Ascending aorta (tissue), 2 donors: ENCODE measurements at regions not wholly inside any gene's neighbourhood (a gene's known extent, or its start where the extent isn't known, plus 50 kb on each side); places are given as distances from the start of the nearest gene placed in this dataset.
A peak's percentile ranks its signal among the peaks of the same experiment; 100 is the strongest.

Experiments used
- DNase-seq, 2 donors: peaks; one replicate each; pipeline ENCODE4 v3.0.0-alpha.2; 2019; ENCODE audit warnings: low spot score in 2 of 2
- H3K27ac ChIP-seq, 2 donors: fragments of 200-600 bp; sonication (generic); one replicate each; pipeline ENCODE4 v1.5.1; 2016 to 2017; ENCODE audit warnings: mild to moderate bottlenecking in 1 of 2
- H3K27me3 ChIP-seq: fragments of 200-600 bp; sonication (generic); one replicate; pipeline ENCODE4 v1.5.1; 2017
- H3K36me3 ChIP-seq, 2 donors: fragments of 200-600 bp; sonication (generic); one replicate each; pipeline ENCODE4 v1.5.1; 2016
- H3K4me1 ChIP-seq, 2 donors: fragments of 200-600 bp; sonication (generic); one replicate each; pipeline ENCODE4 v1.5.1; 2016 to 2017; ENCODE audit warnings: mild to moderate bottlenecking in 1 of 2
- H3K4me3 ChIP-seq, 2 donors: fragments of 200-600 bp; sonication (generic); one replicate each; pipeline ENCODE4 v1.5.1; 2016 to 2017; ENCODE audit warnings: mild to moderate bottlenecking in 1 of 2
- H3K9me3 ChIP-seq, 2 donors: fragments of 200-600 bp; sonication (generic); one replicate each; pipeline ENCODE4 v1.5.1; 2016
- intact Hi-C: fragments of 100-400 bp; cut with DNase I; formaldehyde crosslinking; loops from one replicate; pipeline ENCODE4 v1.15.1; 2023
- TF ChIP-seq, protein P1 (sequence below), 3 experiments: fragments of 200-600 bp in 2 of 3; fragments of 450-650 bp in 1 of 3; sonication (generic) in 2 of 3; IDR thresholded peaks; one replicate each; pipeline ENCODE4 v1.5.1; 2016 to 2019; ENCODE audit warnings: antibody characterized with exemption in 3 of 3, mild to moderate bottlenecking in 1 of 3, moderate library complexity in 1 of 3

GRCh38 chr10:92760609-92761008 lies 70.9 kb downstream of the HHEX start:
- intact Hi-C loops = loop anchor here (2.0 kb wide), 1 partner anchor 62 kb away; no protein-coding TSS in a partner anchor
- no peaks in the 10 kb centered on the region for H3K36me3 ChIP-seq
- H3K4me3 ChIP-seq = no peak overlapping the region
- DNase-seq = no peak
- peaks cover 8 to 13% of the 10 kb centered on the region in 2 donors for H3K4me1 ChIP-seq
- TF ChIP-seq, protein P1, sequence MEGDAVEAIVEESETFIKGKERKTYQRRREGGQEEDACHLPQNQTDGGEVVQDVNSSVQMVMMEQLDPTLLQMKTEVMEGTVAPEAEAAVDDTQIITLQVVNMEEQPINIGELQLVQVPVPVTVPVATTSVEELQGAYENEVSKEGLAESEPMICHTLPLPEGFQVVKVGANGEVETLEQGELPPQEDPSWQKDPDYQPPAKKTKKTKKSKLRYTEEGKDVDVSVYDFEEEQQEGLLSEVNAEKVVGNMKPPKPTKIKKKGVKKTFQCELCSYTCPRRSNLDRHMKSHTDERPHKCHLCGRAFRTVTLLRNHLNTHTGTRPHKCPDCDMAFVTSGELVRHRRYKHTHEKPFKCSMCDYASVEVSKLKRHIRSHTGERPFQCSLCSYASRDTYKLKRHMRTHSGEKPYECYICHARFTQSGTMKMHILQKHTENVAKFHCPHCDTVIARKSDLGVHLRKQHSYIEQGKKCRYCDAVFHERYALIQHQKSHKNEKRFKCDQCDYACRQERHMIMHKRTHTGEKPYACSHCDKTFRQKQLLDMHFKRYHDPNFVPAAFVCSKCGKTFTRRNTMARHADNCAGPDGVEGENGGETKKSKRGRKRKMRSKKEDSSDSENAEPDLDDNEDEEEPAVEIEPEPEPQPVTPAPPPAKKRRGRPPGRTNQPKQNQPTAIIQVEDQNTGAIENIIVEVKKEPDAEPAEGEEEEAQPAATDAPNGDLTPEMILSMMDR (IDR thresholded peaks at IDR 0.05) = no peak
- peak overlapping the region; percentile 10 to 55 for H3K27ac ChIP-seq
- no peaks in the 10 kb centered on the region for H3K9me3 ChIP-seq
- no peaks in the 10 kb centered on the region for H3K27me3 ChIP-seq

- no peaks in the 10 kb centered on the region for H3K27me3 ChIP-seq
- peaks cover 6 to 13% of the 10 kb centered on the region in 2 donors for H3K4me1 ChIP-seq
- intact Hi-C loops = loop anchor here (2.0 kb wide), 1 partner anchor 63 kb away; no protein-coding TSS in a partner anchor
- peak overlapping the region in 1 of 2 donors; percentile 25 for H3K4me3 ChIP-seq
- DNase-seq = no peak
- peak overlapping the region; percentile 10 to 55 for H3K27ac ChIP-seq
- no peaks in the 10 kb centered on the region for H3K36me3 ChIP-seq
- TF ChIP-seq, protein P1 (IDR thresholded peaks at IDR 0.05) = no peak
- no peaks in the 10 kb centered on the region for H3K9me3 ChIP-seq
Measured at GRCh38 chr10:92761571-92761970, 71.8 kb downstream of the HHEX start.

DNA sequence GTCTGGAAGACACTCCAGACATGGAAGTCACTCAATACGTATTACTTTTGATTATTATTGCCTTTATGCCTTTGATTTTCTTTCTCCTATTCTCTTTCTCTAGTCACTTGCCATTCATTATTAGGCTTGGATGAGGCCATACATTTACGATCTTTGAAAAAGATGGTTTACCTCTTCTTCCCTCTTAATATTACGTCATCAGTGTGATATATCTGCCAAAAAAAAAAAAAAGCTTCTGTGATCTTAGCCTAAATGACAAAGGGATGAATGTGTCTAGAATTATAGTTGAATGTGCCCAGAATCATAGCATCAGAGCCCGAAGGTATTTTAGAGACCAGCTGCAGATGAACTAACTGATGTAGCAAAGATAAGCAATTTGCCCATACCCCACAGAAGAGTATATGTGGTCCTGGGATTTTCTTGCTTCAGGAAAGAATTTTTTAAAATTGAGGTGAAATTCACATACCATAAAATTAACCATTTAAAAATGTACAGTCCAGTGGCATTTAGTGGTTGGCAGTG lies 73.9 kb downstream of the HHEX start:
- intact Hi-C loops = no loop called here

GRCh38 chr10:92766451-92766850 lies 76.7 kb downstream of the HHEX start:
- no peaks in the 10 kb centered on the region for H3K27me3 ChIP-seq
- H3K27ac ChIP-seq = no peak overlapping the region
- no peaks in the 10 kb centered on the region for H3K4me1 ChIP-seq
- intact Hi-C loops = no loop called here
- TF ChIP-seq, protein P1 (IDR thresholded peaks at IDR 0.05) = no peak
- no peak for DNase-seq
- no peak overlapping the region for H3K4me3 ChIP-seq
- H3K36me3 ChIP-seq = no peaks in the 10 kb centered on the region
- peaks cover 0 to 12% of the 10 kb centered on the region in 2 donors for H3K9me3 ChIP-seq

More for the DNA sequence above, 73.9 kb downstream of the HHEX start:
- peaks cover 0 to 12% of the 10 kb centered on the region in 2 donors for H3K9me3 ChIP-seq
- H3K4me1 ChIP-seq = no peaks in the 10 kb centered on the region
- H3K36me3 ChIP-seq = no peaks in the 10 kb centered on the region
- TF ChIP-seq, protein P1 (IDR thresholded peaks at IDR 0.05) = no peak
- H3K27me3 ChIP-seq = no peaks in the 10 kb centered on the region
- no peak overlapping the region for H3K4me3 ChIP-seq
- no peak overlapping the region for H3K27ac ChIP-seq
- DNase-seq = no peak

DNA sequence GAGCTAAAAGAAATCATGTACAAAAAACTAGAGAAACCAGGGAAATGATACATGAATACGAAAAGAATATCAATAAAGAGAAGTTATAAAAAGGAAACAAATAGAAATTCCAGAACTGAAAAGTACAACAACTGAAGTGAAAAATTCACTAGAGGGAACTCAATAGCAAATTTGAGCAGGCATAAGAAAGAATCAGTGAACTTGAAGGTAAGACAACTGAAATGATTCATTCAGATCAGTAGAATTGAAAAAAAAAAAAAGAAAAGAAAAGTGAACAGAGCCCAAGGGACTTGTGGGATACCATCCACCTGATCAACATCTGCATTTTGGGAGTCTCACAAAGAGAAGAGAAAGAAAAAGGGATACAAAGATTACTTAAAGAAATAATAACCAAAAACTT lies 78.3 kb downstream of the HHEX start:
- Histone ChIP-seq H3K27me3 (no peaks in the 10 kb centered on the region), H3K27ac (no peak overlapping the region)

More for the DNA sequence above, 78.3 kb downstream of the HHEX start:
- DNase-seq = no peak
- TF ChIP-seq, protein P1 (IDR thresholded peaks at IDR 0.05) = no peak
- H3K4me3 ChIP-seq = no peak overlapping the region
- no peaks in the 10 kb centered on the region for H3K36me3 ChIP-seq
- H3K9me3 ChIP-seq = peaks cover 0 to 12% of the 10 kb centered on the region in 2 donors
- intact Hi-C loops = no loop called here
- no peaks in the 10 kb centered on the region for H3K4me1 ChIP-seq
